Sigmoid colon (tissue), 6 donors: ENCODE measurements at regions not wholly inside any gene's neighbourhood (a gene's known extent, or its start where the extent isn't known, plus 50 kb on each side); places are given as distances from the start of the nearest gene placed in this dataset.

Experiments used
- DNase-seq: peaks from one replicate; pipeline ENCODE4 v3.0.0-alpha.2; 2019
- H3K27ac ChIP-seq, 4 donors: fragments of 200-600 bp; sonication (generic); one replicate each; pipeline ENCODE4 v1.5.1; 2016 to 2019; ENCODE audit warnings: mild to moderate bottlenecking in 1 of 4
- H3K27me3 ChIP-seq, 3 donors: fragments of 200-600 bp; sonication (generic); one replicate each; pipeline ENCODE4 v1.5.1; 2019; ENCODE audit warnings: mild to moderate bottlenecking in 1 of 3
- H3K36me3 ChIP-seq, 4 donors: fragments of 200-600 bp; sonication (generic); one replicate each; pipeline ENCODE4 v1.5.1; 2016 to 2019
- H3K4me1 ChIP-seq, 4 donors: fragments of 200-600 bp; sonication (generic); one replicate each; pipeline ENCODE4 v1.5.1; 2017 to 2019
- H3K4me3 ChIP-seq, 4 donors: fragments of 200-600 bp; sonication (generic); one replicate each; pipeline ENCODE4 v1.5.1; 2017 to 2019; ENCODE audit warnings: mild to moderate bottlenecking in 2 of 4, moderate library complexity in 1 of 4
- H3K9me3 ChIP-seq, 4 donors: fragments of 200-600 bp in 3 of 4; sonication (generic) in 3 of 4; one replicate each; pipeline versions ENCODE4 v1.5.1 to v1.6.1; 2013 to 2019
- EP300 ChIP-seq, 4 donors: sonication (generic); formaldehyde crosslinking; IDR thresholded peaks; one replicate each; pipeline ENCODE4 v1.6.1; 2017; ENCODE audit warnings: antibody characterized with exemption in 4 of 4
- POLR2A ChIP-seq, 2 donors: fragments of 450-650 bp; IDR thresholded peaks; one replicate each; pipeline ENCODE4 v1.6.1; 2016; ENCODE audit warnings: antibody characterized with exemption in 2 of 2, mild to moderate bottlenecking in 2 of 2, moderate library complexity in 2 of 2
- POLR2AphosphoS5 ChIP-seq, 4 donors: sonication (generic); formaldehyde crosslinking; IDR thresholded peaks; one replicate each; pipeline ENCODE4 v1.6.1; 2017; ENCODE audit warnings: antibody characterized with exemption in 4 of 4
- WGBS, 2 donors: extraction: QIAGEN DNeasy Blood & Tissue Kit; methylation state at CpG; one replicate each; pipeline ENCODE4 v1.1.7; 2013; 5-methylcytosine and 5-hydroxymethylcytosine counted together
- intact Hi-C: fragments of 100-400 bp; cut with DNase I; formaldehyde crosslinking; loops from one replicate; pipeline ENCODE4 v1.15.1; 2023
- TF ChIP-seq, protein P1 (sequence below), 4 experiments: fragments of 450-650 bp in 3 of 4; fragments of 200-600 bp in 1 of 4; IDR thresholded peaks; one replicate each; pipeline ENCODE4 v1.5.1; 2016 to 2019; ENCODE audit warnings: antibody characterized with exemption in 4 of 4, mild to moderate bottlenecking in 3 of 4, moderate library complexity in 2 of 4
- donor health status: healthy with polysubstance abuse.
- donor health status: healthy.

GRCh38 chr15:72889545-72889944, 106.0 kb upstream of the ADPGK start:
- no peak overlapping the region for H3K4me3 ChIP-seq
- DNase-seq = no peak
- H3K27me3 ChIP-seq = no peaks in the 10 kb centered on the region
- intact Hi-C loops = no loop called here
- H3K27ac ChIP-seq = no peak overlapping the region
- TF ChIP-seq POLR2AphosphoS5 (IDR thresholded peaks at IDR 0.05) = no peak
- no peak for TF ChIP-seq POLR2A (IDR thresholded peaks at IDR 0.05)
- no peak for TF ChIP-seq EP300 (IDR thresholded peaks at IDR 0.05)
- TF ChIP-seq, protein P1, sequence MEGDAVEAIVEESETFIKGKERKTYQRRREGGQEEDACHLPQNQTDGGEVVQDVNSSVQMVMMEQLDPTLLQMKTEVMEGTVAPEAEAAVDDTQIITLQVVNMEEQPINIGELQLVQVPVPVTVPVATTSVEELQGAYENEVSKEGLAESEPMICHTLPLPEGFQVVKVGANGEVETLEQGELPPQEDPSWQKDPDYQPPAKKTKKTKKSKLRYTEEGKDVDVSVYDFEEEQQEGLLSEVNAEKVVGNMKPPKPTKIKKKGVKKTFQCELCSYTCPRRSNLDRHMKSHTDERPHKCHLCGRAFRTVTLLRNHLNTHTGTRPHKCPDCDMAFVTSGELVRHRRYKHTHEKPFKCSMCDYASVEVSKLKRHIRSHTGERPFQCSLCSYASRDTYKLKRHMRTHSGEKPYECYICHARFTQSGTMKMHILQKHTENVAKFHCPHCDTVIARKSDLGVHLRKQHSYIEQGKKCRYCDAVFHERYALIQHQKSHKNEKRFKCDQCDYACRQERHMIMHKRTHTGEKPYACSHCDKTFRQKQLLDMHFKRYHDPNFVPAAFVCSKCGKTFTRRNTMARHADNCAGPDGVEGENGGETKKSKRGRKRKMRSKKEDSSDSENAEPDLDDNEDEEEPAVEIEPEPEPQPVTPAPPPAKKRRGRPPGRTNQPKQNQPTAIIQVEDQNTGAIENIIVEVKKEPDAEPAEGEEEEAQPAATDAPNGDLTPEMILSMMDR (IDR thresholded peaks at IDR 0.05) = no peak
- no peaks in the 10 kb centered on the region for H3K4me1 ChIP-seq
- WGBS, 2 donors = 90 to 94% methylated on average over 5 of the region's 5 CpGs
- H3K36me3 ChIP-seq = no peaks in the 10 kb centered on the region
- H3K9me3 ChIP-seq = peaks cover 0 to 5% (median 0%) of the 10 kb centered on the region in 4 donors

GRCh38 chr15:72888811-72889210, 105.3 kb upstream of the ADPGK start:
- no peaks in the 10 kb centered on the region for H3K4me1 ChIP-seq
- H3K36me3 ChIP-seq = no peaks in the 10 kb centered on the region
- intact Hi-C loops = no loop called here
- no peak overlapping the region for H3K4me3 ChIP-seq
- H3K27me3 ChIP-seq = no peaks in the 10 kb centered on the region
- H3K27ac ChIP-seq = no peak overlapping the region
- TF ChIP-seq, protein P1 (IDR thresholded peaks at IDR 0.05) = no peak
- TF ChIP-seq EP300 (IDR thresholded peaks at IDR 0.05) = no peak
- H3K9me3 ChIP-seq = peaks cover 0 to 5% (median 0%) of the 10 kb centered on the region in 4 donors
- WGBS, 2 donors = 93% methylated on average over 7 of the region's 7 CpGs
- DNase-seq = no peak

DNA sequence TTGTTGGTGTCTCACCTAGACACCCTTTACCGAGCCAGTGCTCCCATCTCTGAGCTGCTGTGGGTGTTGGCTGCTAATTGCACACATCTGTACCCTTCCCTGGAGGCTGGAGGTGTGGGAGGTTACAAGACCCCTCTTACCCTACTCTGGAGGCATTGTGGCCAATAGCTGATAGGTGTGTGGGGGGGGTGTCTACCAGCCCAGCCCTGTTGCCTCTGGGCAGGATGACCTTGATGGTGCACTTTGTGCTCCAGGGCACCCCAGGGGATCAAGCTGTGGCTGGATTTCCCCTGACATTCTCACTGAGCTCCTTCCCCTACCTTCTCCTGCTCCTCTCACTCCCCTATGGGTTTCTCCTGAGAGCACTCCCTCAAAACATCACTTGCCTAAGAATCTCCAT, 104.7 kb upstream of the ADPGK start:
- TF ChIP-seq, protein P1 (IDR thresholded peaks at IDR 0.05) = no peak
- TF ChIP-seq POLR2AphosphoS5 (IDR thresholded peaks at IDR 0.05) (no peak), EP300 (IDR thresholded peaks at IDR 0.05) (no peak), POLR2A (IDR thresholded peaks at IDR 0.05) (no peak)
- Histone ChIP-seq H3K36me3 (no peaks in the 10 kb centered on the region), H3K4me1 (no peaks in the 10 kb centered on the region), H3K9me3 (no peaks in the 10 kb centered on the region), H3K4me3 (no peak overlapping the region), H3K27me3 (no peaks in the 10 kb centered on the region), H3K27ac (no peak overlapping the region)
- intact Hi-C loops = no loop called here
- 88 to 90% methylated on average over 1 of the region's 1 CpG for WGBS, 2 donors
- DNase-seq = no peak

- Histone ChIP-seq H3K4me3 (no peak overlapping the region), H3K4me1 (no peaks in the 10 kb centered on the region), H3K36me3 (no peaks in the 10 kb centered on the region), H3K9me3 (no peaks in the 10 kb centered on the region), H3K27me3 (no peaks in the 10 kb centered on the region), H3K27ac (no peak overlapping the region)
- 58 to 75% methylated on average over 1 of the region's 1 CpG for WGBS, 2 donors
- no peak for DNase-seq
- intact Hi-C loops = no loop called here
- TF ChIP-seq POLR2AphosphoS5 (IDR thresholded peaks at IDR 0.05) = no peak
- no peak for TF ChIP-seq POLR2A (IDR thresholded peaks at IDR 0.05)
- no peak for TF ChIP-seq EP300 (IDR thresholded peaks at IDR 0.05)
- TF ChIP-seq, protein P1 (IDR thresholded peaks at IDR 0.05) = no peak
Observed at GRCh38 chr15:72887376-72887775, 103.8 kb upstream of the ADPGK start.

GRCh38 chr15:72884311-72884710, 100.8 kb upstream of the ADPGK start:
- intact Hi-C loops = no loop called here
- H3K4me3 ChIP-seq = no peak overlapping the region
- H3K36me3 ChIP-seq = no peaks in the 10 kb centered on the region
- no peaks in the 10 kb centered on the region for H3K27me3 ChIP-seq
- 96 to 97% methylated on average over 7 of the region's 7 CpGs for WGBS, 2 donors
- no peak overlapping the region for H3K27ac ChIP-seq
- no peaks in the 10 kb centered on the region for H3K4me1 ChIP-seq
- TF ChIP-seq EP300 (IDR thresholded peaks at IDR 0.05) = no peak
- no peak for TF ChIP-seq POLR2A (IDR thresholded peaks at IDR 0.05)
- TF ChIP-seq, protein P1 (IDR thresholded peaks at IDR 0.05) = no peak
- TF ChIP-seq POLR2AphosphoS5 (IDR thresholded peaks at IDR 0.05) = no peak
- DNase-seq = no peak
- no peaks in the 10 kb centered on the region for H3K9me3 ChIP-seq
